Mucosa of descending colon (tissue), 3 donors: ENCODE measurements at regions not wholly inside any gene's neighbourhood (a gene's known extent, or its start where the extent isn't known, plus 50 kb on each side); places are given as distances from the start of the nearest gene placed in this dataset.

Experiments used
- ATAC-seq: fragments of 200-7000 bp; cut with Tn5 transposase; one replicate; pipeline ENCODE4 v1.9.1; 2020; ENCODE audit warnings: mild to moderate bottlenecking, moderate library complexity
- DNase-seq, 3 donors: peaks; one replicate each; pipeline ENCODE4 v3.0.0-alpha.2; 2020
- H3K36me3 ChIP-seq: fragments of 200-600 bp; one replicate; pipeline ENCODE4 v1.8.0; 2021; ENCODE audit warnings: low read depth, mild to moderate bottlenecking
- H3K4me1 ChIP-seq: fragments of 200-600 bp; one replicate; pipeline ENCODE4 v1.8.0; 2021; ENCODE audit warnings: low read depth, mild to moderate bottlenecking
- H3K4me3 ChIP-seq: fragments of 200-600 bp; one replicate; pipeline ENCODE4 v1.8.0; 2021; ENCODE audit warnings: mild to moderate bottlenecking
- H3K9me3 ChIP-seq: fragments of 200-600 bp; one replicate; pipeline ENCODE4 v1.8.0; 2021; ENCODE audit warnings: mild to moderate bottlenecking
- intact Hi-C, 2 donors: fragments of 100-400 bp; cut with DNase I in 1 of 2; cut with micrococcal nuclease in 1 of 2; formaldehyde crosslinking; loops; one replicate each; pipeline versions ENCODE4 v1.11.0 to v1.11.1; 2022; cut with DNase I, micrococcal nuclease
- TF ChIP-seq, protein P1 (sequence below): fragments of 200-600 bp; IDR thresholded peaks from one replicate; pipeline ENCODE4 v1.8.0; 2022; ENCODE audit warnings: antibody characterized with exemption, mild to moderate bottlenecking
- donor health status: DM: no; HTN: no; CAD: no; lungs with moderate emphysema.
- donor health status: DM: no; HTN: no; CAD: no.
- donor health status: DM: no; HTN: yes; CAD: no.

DNA sequence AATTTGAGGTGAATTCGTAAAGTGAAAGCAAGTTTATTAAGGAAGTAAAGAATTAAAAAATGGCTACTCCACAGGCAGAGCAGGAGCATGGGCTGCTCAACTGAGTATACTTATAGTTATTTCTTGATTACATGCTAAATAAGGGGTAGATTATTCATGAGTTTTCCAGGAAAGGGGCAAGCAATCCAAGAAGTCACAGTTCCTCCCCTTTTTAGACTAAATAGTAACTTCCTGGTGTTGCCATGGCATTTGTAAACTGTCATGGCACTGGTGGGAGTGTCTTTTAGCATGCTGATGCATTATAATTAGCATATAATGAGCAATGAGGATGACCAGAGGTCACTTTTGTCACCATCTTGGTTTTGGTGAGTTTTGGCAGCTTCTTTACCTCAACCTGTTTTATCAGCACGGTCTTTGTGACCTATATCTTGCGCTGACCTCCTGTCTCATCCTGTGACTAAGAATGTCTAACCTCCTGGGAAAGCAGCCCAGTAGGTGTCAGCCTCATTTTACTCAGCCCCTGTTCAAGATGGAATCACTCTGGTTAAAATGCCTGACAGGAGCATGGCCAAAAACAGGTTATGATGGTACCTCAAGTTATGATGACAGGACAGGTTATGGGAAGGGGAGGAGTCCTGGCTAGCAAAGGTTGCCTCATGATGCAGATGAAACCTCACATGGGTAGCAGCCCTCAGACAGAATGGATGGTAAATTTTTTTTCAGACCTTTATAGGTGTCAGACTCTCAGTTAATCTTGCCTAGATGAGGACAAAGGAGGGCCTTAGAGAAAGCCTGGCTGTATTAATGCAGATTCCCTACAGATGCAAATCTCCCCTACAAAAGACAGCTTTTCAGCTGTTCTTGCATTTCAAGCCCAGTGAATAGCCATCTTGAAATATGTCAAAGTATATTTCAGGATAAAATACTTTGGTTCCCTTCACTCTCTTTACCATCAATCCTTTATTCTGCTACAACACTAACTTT is 49.7 kb downstream of the SIPA1L2 start:
- DNase-seq (no peak), ATAC-seq (peak; percentile 22)
- intact Hi-C loops: no loop called here
- Histone ChIP-seq H3K4me3 (no peak overlapping the region), H3K9me3 (no peaks in the 10 kb centered on the region), H3K36me3 (no peaks in the 10 kb centered on the region), H3K4me1 (no peaks in the 10 kb centered on the region)
- TF ChIP-seq, protein P1, sequence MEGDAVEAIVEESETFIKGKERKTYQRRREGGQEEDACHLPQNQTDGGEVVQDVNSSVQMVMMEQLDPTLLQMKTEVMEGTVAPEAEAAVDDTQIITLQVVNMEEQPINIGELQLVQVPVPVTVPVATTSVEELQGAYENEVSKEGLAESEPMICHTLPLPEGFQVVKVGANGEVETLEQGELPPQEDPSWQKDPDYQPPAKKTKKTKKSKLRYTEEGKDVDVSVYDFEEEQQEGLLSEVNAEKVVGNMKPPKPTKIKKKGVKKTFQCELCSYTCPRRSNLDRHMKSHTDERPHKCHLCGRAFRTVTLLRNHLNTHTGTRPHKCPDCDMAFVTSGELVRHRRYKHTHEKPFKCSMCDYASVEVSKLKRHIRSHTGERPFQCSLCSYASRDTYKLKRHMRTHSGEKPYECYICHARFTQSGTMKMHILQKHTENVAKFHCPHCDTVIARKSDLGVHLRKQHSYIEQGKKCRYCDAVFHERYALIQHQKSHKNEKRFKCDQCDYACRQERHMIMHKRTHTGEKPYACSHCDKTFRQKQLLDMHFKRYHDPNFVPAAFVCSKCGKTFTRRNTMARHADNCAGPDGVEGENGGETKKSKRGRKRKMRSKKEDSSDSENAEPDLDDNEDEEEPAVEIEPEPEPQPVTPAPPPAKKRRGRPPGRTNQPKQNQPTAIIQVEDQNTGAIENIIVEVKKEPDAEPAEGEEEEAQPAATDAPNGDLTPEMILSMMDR: no peak

DNA sequence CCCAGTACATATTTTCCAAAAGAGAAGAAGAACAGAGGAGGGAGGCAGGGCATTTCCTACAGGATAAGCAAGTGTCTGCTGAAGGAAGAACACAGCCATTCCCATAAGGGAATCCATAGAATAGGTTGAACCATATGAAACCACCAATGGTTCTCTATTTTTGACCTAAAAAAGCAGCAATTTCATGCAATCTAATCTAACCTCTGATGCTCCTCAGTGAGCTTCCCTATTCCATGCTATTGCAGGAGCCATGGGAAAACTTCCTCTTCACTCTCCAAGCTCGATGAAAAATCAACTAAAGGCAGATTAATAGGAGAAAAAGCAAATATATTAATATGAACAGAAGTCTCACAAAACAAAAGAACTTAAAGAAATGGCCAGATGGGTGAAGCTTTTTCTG is 50.5 kb downstream of the SIPA1L2 start:
- ATAC-seq: no peak
- TF ChIP-seq, protein P1: no peak
- Histone ChIP-seq H3K36me3 (no peaks in the 10 kb centered on the region), H3K4me3 (no peak overlapping the region), H3K4me1 (no peaks in the 10 kb centered on the region), H3K9me3 (no peaks in the 10 kb centered on the region)
- intact Hi-C loops: no loop called here
- DNase-seq: no peak

DNA sequence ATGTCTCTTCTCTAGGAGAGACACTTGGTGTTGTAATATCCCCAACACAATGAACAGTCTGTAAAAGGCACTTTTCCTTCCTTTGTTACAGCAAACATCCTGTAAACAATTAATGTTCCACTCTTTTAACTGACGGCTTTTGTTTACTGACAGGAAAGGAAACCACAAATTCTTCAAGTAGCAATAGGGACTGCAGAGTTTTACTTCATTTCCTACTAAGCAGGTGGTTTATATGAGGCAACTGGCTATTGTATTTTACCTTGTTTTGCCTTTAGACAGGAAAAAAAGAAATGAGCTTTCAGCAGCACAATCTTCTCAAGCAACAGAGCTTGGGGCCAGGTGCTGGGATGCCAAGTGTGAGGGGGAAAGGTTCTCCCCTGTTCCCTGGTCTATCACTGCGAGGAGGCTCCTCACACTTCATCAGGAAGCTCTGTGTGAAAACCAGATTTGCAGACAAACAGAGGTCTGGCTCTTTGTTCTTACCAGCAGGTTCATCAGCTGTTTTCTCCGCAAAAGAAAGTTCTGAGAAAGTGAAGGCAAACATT is 51.2 kb downstream of the SIPA1L2 start:
- Histone ChIP-seq H3K4me1 (no peaks in the 10 kb centered on the region), H3K36me3 (no peaks in the 10 kb centered on the region), H3K4me3 (no peak overlapping the region), H3K9me3 (no peaks in the 10 kb centered on the region)
- DNase-seq (no peak), ATAC-seq (peak; percentile 52)
- TF ChIP-seq, protein P1: no peak
- intact Hi-C loops: no loop called here

DNA sequence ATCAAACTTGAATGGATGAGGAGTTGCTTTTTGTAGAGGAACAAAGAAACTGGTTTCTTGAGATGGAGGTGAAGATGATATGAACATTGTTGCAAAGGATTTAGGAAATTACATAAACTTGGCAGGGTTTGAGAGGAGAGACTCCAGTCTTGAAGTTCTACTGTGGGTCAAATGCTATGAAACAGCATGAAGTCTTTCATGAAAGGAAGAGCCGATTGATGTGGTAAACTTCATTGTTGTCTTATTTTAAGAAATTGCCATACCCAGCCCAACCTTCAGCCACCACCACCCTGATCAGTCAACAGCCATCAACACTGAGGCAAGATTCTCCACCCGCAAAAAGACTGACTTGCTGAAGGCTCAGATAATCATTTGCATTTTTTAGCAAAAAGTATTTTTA is 52.2 kb downstream of the SIPA1L2 start:
- Histone ChIP-seq H3K9me3 (no peaks in the 10 kb centered on the region), H3K4me1 (no peaks in the 10 kb centered on the region), H3K4me3 (no peak overlapping the region), H3K36me3 (no peaks in the 10 kb centered on the region)
- intact Hi-C loops: no loop called here
- no peak for ATAC-seq
- DNase-seq: no peak
- TF ChIP-seq, protein P1: no peak

DNA sequence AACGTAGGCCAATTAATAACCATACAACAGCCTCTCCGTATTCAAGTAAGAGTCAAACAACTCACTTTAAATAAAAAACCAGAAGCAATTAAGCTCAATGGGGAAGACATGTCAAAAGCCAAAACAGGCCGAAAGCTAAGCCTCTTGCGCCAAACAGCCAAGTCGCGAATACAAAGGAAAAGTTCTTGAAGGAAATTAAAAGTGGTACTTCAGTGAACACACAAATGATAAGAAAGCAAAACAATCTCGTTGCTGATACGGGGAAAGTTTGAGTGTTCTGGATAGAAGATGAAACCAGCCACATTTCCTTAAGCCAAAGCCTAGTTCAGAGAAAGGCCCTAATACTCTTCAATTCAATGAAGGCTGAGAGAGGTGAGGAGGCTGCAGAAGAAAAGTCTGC is 53.4 kb downstream of the SIPA1L2 start:
- no peaks in the 10 kb centered on the region for H3K4me1 ChIP-seq
- no peaks in the 10 kb centered on the region for H3K9me3 ChIP-seq
- H3K36me3 ChIP-seq: no peaks in the 10 kb centered on the region
- no peak overlapping the region for H3K4me3 ChIP-seq
- TF ChIP-seq, protein P1: no peak
- intact Hi-C loops: no loop called here
- ATAC-seq: no peak
- no peak for DNase-seq
